Stimulated activated CD8-positive, alpha-beta memory T cell treated with anti-CD3 and anti-CD28 coated beads, Interleukin-15, amount 100 ng/mL, for 1 hour (primary cell): ENCODE measurements at regions not wholly inside any gene's neighbourhood (a gene's known extent, or its start where the extent isn't known, plus 50 kb on each side); places are given as distances from the start of the nearest gene placed in this dataset.

ENCODE experiments used
- DNase-seq: peaks from one replicate; pipeline ENCODE4 v3.0.0-alpha.2; 2020; ENCODE audit warnings: low read depth

- no peak for DNase-seq
Observed at GRCh38 chr15:46251903-46252302, 617.1 kb downstream of the SQOR start.

GRCh38 chr15:46258056-46258455 is 623.2 kb downstream of the SQOR start:
- DNase-seq: no peak

- no peak for DNase-seq
Observed at GRCh38 chr15:46260937-46261336, 626.1 kb downstream of the SQOR start.

- no peak for DNase-seq
Observed at GRCh38 chr15:46265664-46266347, 631.0 kb downstream of the SQOR start.

GRCh38 chr15:46266661-46267060 is 631.8 kb downstream of the SQOR start:
- DNase-seq: no peak

- DNase-seq: no peak
Observed at GRCh38 chr15:46270481-46271147, 635.8 kb downstream of the SQOR start.

- DNase-seq: no peak
Observed at GRCh38 chr15:46275701-46276100, 640.9 kb downstream of the SQOR start.

- no peak for DNase-seq
Observed at GRCh38 chr15:46277451-46277850, 642.6 kb downstream of the SQOR start.

- DNase-seq: no peak
Observed at GRCh38 chr15:46278062-46278461, 643.2 kb downstream of the SQOR start.

- DNase-seq: no peak
Observed at GRCh38 chr15:46278486-46279090, 643.8 kb downstream of the SQOR start.

- no peak for DNase-seq
Observed at GRCh38 chr15:46280762-46281542, 646.1 kb downstream of the SQOR start.

GRCh38 chr15:46293550-46293949 is 658.7 kb downstream of the SQOR start:
- DNase-seq: no peak

- no peak for DNase-seq
Observed at GRCh38 chr15:46296002-46296401, 661.2 kb downstream of the SQOR start.

GRCh38 chr15:46296797-46297196 is 662.0 kb downstream of the SQOR start:
- DNase-seq: no peak

- DNase-seq: no peak
Observed at GRCh38 chr15:46297766-46298165, 662.9 kb downstream of the SQOR start.

- DNase-seq: no peak
Observed at GRCh38 chr15:46300716-46301115, 665.9 kb downstream of the SQOR start.

GRCh38 chr15:46301291-46301690 is 666.5 kb downstream of the SQOR start:
- no peak for DNase-seq

GRCh38 chr15:46301826-46302225 is 667.0 kb downstream of the SQOR start:
- DNase-seq: no peak

- DNase-seq: no peak
Observed at GRCh38 chr15:46304321-46304720, 669.5 kb downstream of the SQOR start.

- DNase-seq: no peak
Observed at GRCh38 chr15:46307746-46308145, 672.9 kb downstream of the SQOR start.

GRCh38 chr15:46309914-46310313 is 675.1 kb downstream of the SQOR start:
- DNase-seq: no peak

GRCh38 chr15:46312133-46312740 is 677.4 kb downstream of the SQOR start:
- DNase-seq: peak; percentile 24
